HepG2 (cell line): ENCODE measurements at regions not wholly inside any gene's neighbourhood (a gene's known extent, or its start where the extent isn't known, plus 50 kb on each side); places are given as distances from the start of the nearest gene placed in this dataset.
A peak's percentile ranks its signal among the peaks of the same experiment; 100 is the strongest.

Source experiments
- ATF3 ChIP-seq: sonication (generic); formaldehyde crosslinking; IDR thresholded peaks from 2 replicates; pipeline ENCODE4 v1.4.0; 2020; ENCODE audit warnings: missing genetic modification reagents
- ATF6 ChIP-seq: sonication (generic); formaldehyde crosslinking; conservative IDR thresholded peaks from 2 replicates; pipeline ENCODE4 v1.4.0; 2020; ENCODE audit warnings: missing genetic modification reagents
- GLI4 ChIP-seq: sonication (generic); formaldehyde crosslinking; IDR thresholded peaks from 2 replicates; pipeline ENCODE4 v1.5.1; 2020; ENCODE audit warnings: missing genetic modification reagents, mild to moderate bottlenecking, moderate library complexity, borderline replicate concordance
- GRHL1 ChIP-seq: sonication (generic); formaldehyde crosslinking; conservative IDR thresholded peaks from 2 replicates; pipeline ENCODE4 v1.8.0; 2022; ENCODE audit warnings: missing genetic modification reagents
- HNF4A ChIP-seq: sonication (generic); formaldehyde crosslinking; IDR thresholded peaks from 2 replicates; pipeline ENCODE4 v1.4.0; 2020; ENCODE audit warnings: missing genetic modification reagents
- KDM2A ChIP-seq: sonication (generic); formaldehyde crosslinking; IDR thresholded peaks from 2 replicates; pipeline ENCODE4 v1.4.0; 2020; ENCODE audit warnings: low read depth, missing genetic modification reagents, borderline replicate concordance
- NR2F1 ChIP-seq, 2 experiments: fragments of 450-650 bp in 1 of 2; formaldehyde crosslinking in 1 of 2; IDR thresholded peaks; 2 replicates each; pipeline versions ENCODE4 v1.5.0 to v1.6.1; 2016 to 2020; ENCODE audit warnings: mild to moderate bottlenecking in 1 of 2, missing compliant biosample characterization in 1 of 2, missing genetic modification reagents in 1 of 2, moderate library complexity in 1 of 2
- ZBTB42 ChIP-seq: sonication (generic); formaldehyde crosslinking; IDR thresholded peaks from 2 replicates; pipeline ENCODE4 v1.5.0; 2020; ENCODE audit warnings: mild to moderate bottlenecking, missing genetic modification reagents
- ZFY ChIP-seq: sonication (generic); formaldehyde crosslinking; IDR thresholded peaks from 2 replicates; pipeline ENCODE4 v1.4.0; 2020; ENCODE audit warnings: missing genetic modification reagents
- ZHX1 ChIP-seq: sonication (generic); formaldehyde crosslinking; IDR thresholded peaks from 2 replicates; pipeline ENCODE4 v1.8.1; 2022; ENCODE audit warnings: low read depth, mild to moderate bottlenecking, missing genetic modification reagents
- ZNF337 ChIP-seq: sonication (generic); formaldehyde crosslinking; IDR thresholded peaks from 2 replicates; pipeline ENCODE4 v1.5.1; 2020; ENCODE audit warnings: missing genetic modification reagents, low read depth, mild to moderate bottlenecking, borderline replicate concordance
- ZNF432 ChIP-seq: sonication (generic); formaldehyde crosslinking; IDR thresholded peaks from 2 replicates; pipeline ENCODE4 v1.5.0; 2020; ENCODE audit warnings: missing genetic modification reagents, mild to moderate bottlenecking, borderline replicate concordance
- ZNF644 ChIP-seq: IDR thresholded peaks from 2 replicates; pipeline ENCODE4 v1.6.1; 2016; ENCODE audit warnings: low read depth
- ZNF780A ChIP-seq: sonication (generic); formaldehyde crosslinking; IDR thresholded peaks from 2 replicates; pipeline ENCODE4 v1.8.0; 2022; ENCODE audit warnings: mild to moderate bottlenecking, missing genetic modification reagents, moderate library complexity
- ZSCAN30 ChIP-seq: sonication (generic); formaldehyde crosslinking; IDR thresholded peaks from 2 replicates; pipeline ENCODE4 v1.5.0; 2020; ENCODE audit warnings: mild to moderate bottlenecking, missing genetic modification reagents

GRCh38 chr6:81511423-81511822 is 241.1 kb downstream of the TENT5A start (continued):
- TF ChIP-seq NR2F1 (CRISPR knock-in tag; IDR thresholded peaks at IDR 0.05) (no peak), ZNF432 (CRISPR knock-in tag) (no peak), KDM2A (CRISPR knock-in tag) (no peak), GLI4 (CRISPR knock-in tag) (no peak), ZSCAN30 (CRISPR knock-in tag) (no peak), ATF6 (no peak), ATF3 (no peak), ZHX1 (CRISPR knock-in tag) (no peak), ZNF644 (CRISPR knock-in tag) (peak; percentile 28; the same call in 1 of the 2 replicates), ZBTB42 (CRISPR knock-in tag) (no peak), HNF4A (peak; percentile 61), GRHL1 (CRISPR knock-in tag) (no peak), ZFY (CRISPR knock-in tag) (no peak), ZNF780A (CRISPR knock-in tag) (no peak), ZNF337 (CRISPR knock-in tag) (no peak)
